DOHH2 (cell line): ENCODE measurements at regions not wholly inside any gene's neighbourhood (a gene's known extent, or its start where the extent isn't known, plus 50 kb on each side); places are given as distances from the start of the nearest gene placed in this dataset.

Experiments used
- CTCF ChIP-seq: fragments of 200-600 bp; sonication (generic); IDR thresholded peaks from one replicate; pipeline ENCODE4 v1.5.1; 2014; ENCODE audit warnings: antibody characterized with exemption, mild to moderate bottlenecking, low read depth, low read length; ENCODE audit not compliant: poor library complexity, severe bottlenecking
- EZH2phosphoT487 ChIP-seq: fragments of 200-600 bp; sonication (generic); IDR thresholded peaks from 2 replicates; pipeline ENCODE4 v1.6.1; 2017; ENCODE audit warnings: borderline replicate concordance, mild to moderate bottlenecking, antibody characterized with exemption, low read length, moderate library complexity, mixed read lengths

DNA sequence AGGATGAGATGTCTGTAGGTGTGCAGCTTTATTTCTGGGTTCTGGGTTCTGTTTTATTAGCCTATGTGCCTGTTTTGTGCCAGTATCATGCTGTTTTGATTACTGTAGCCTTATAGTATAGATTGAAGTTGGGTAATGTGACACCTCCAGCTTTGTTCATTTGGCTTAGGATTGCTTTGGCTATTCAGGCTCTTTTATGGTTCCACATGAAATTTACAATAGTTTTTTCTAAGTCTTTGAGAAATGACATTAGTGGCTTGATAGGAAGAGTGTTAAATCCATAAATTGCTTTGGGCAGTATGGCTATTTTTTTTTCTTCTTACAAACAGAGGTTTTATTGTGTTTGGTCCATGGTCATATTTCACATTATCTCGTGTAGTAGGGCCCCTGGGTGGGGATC lies 285.8 kb upstream of the GADL1 start:
- no peak for TF ChIP-seq CTCF
- TF ChIP-seq EZH2phosphoT487, result no peak
